ENCODE measurements at regions not wholly inside any gene's neighbourhood (a gene's known extent, or its start where the extent isn't known, plus 50 kb on each side); places are given as distances from the start of the nearest gene placed in this dataset.

DNA sequence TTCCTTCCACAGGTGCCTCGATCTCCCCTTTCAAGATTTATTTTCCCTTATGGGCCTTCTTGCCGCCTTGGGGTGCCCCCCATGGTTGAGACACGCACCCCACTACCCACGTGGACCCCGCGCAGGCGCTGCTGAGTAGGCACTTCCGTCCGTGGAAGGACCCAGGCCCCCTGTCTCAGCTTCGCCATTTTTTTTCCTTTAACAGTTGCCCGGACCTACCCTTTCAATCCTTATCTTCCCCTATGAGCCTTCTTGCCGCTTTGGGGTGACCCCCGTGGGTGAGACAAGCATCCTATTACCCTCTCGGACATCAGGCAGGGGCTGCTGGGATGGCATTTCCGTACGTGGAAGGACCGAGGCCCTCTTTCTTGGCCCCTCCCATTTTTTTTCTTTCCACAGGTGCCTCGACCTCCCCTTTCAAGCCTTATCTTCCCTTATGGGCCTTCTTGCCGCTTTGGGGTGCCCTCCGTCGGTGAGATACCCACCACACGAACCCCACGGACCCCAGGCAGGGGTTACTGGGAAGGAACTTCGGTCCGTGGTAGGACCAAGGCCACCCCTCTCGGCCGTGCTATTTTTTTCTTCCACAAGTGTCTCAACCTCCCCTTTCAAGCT is 268.2 kb downstream of the ALG10 start:
- in situ Hi-C loops (cut with MboI; ENCODE audit: low pct_unique_long_range_greater_than_20kb in 2 of 9, low sequenced_read_pairs in 9 of 9, unreplicated experiment in 9 of 9) = no loop called here
- WGBS, 10 experiments = 13 to 82% (median 70%) methylated on average over 3 to 13 of the region's 27 CpGs
- Histone ChIP-seq H3K4me3 (no peak overlapping the region), H3K4me1 (replicated peaks in 1 of 2) (no peaks in the 10 kb centered on the region), H3K27ac (no peak overlapping the region)
- ATAC-seq (replicated peaks in 6 of 8) = no peak

DNA sequence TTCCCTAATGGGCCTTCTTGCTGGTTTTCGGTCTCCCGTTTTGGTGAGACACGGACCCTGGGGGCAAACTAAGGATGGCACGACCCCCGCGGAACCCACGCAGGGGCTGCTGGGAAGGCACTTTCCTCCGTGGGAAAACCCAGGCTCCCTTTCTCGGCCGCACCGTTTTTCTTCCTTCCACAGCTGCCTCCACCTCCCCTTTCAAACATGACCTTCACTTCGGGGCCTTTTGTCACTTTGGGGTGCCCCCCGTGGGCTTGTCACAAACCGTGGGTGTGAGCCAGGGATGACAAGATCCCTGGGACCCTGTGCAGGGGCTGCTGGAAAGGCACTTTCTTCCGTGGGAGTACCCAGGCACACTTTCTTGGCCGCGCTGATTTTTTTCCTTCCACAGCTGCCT is 268.7 kb downstream of the ALG10 start:
- in situ Hi-C loops (cut with MboI; ENCODE audit: low pct_unique_long_range_greater_than_20kb in 2 of 9, low sequenced_read_pairs in 9 of 9, unreplicated experiment in 9 of 9) = no loop called here
- H3K27ac ChIP-seq = no peak overlapping the region
- no peak overlapping the region for H3K4me3 ChIP-seq
- WGBS, 10 experiments = 20 to 80% (median 69%) methylated on average over 1 to 10 of the region's 17 CpGs; no CpG with 5 or more reads in 5 of the 10 experiments
- ATAC-seq (replicated peaks in 6 of 8) = no peak
- no peaks in the 10 kb centered on the region for H3K4me1 ChIP-seq (replicated peaks in 1 of 2)

DNA sequence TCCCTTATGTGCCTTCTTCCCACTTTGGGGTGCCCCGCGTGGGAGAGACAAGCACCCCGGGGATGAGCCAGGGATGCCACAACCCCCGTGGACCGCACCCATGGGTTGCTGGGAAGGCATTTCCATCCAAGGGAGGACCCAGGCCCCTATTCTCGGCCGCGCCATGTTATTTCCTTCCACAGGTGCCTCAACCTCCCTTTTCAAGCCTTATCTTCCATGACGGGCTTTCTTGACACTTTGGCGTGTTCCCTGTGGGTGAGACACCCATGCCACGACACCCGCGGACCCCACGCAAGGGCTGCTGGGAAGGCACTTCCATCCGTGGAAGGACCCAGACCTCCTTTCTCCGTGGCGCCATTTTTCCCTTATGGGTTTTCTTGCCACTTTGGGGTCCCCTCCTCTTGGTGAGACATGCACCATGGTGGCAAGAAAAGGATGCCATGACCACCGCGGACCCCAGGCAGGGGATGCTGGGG is 269.2 kb downstream of the ALG10 start:
- WGBS, 10 experiments = 41 to 100% (median 78%) methylated on average over 1 to 18 of the region's 19 CpGs; no CpG with 5 or more reads in 1 of the 10 experiments
- ATAC-seq (replicated peaks in 6 of 8) = no peak
- in situ Hi-C loops (cut with MboI; ENCODE audit: low pct_unique_long_range_greater_than_20kb in 2 of 9, low sequenced_read_pairs in 9 of 9, unreplicated experiment in 9 of 9) = no loop called here
- no peaks in the 10 kb centered on the region for H3K4me1 ChIP-seq (replicated peaks in 1 of 2)
- no peak overlapping the region for H3K27ac ChIP-seq
- no peak overlapping the region for H3K4me3 ChIP-seq

DNA sequence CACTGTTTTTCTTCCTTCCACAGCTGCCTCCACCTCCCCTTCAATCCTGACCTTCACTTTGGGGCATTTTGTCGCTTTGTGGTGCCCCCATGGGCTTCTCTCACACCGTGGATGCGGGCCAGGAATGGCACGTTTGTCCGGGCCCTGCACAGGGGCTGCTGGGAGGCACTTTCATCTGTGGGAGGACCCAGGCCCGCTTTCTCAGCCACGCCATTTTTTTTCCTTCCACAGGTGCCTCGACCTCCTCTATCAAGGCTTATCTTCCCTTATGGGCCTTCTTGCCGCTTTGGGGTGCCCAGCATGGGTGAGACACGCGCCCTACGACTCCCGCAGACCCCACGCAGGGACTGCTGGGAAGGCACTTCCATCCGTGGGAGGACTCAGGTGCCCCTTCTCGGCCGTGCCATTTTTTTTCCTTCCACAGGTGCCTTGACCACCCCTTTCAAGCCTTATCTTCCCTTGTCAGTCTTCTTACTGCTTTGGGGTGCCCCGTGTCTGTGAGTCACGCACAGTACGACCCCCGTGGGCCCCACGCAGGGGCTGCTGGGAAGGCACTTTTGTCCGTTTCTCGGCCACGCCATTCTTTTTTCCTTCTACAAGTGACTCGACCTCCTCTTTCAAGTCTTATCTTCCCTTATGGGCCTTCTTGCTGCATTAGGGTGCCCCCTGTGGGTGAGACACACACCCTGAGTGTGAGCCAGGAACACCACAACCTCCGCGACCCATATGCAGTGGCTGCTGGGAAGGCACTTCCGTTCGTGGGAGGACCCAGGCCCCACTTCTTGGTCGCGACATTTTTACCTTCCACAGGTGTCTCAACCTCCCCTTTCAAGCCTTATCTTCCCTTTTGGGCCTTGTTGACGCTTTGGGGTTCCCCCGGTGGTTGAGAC is 270.7 kb downstream of the ALG10 start:
- no peaks in the 10 kb centered on the region for H3K4me1 ChIP-seq (replicated peaks in 1 of 2)
- in situ Hi-C loops (cut with MboI; ENCODE audit: low pct_unique_long_range_greater_than_20kb in 2 of 9, low sequenced_read_pairs in 9 of 9, unreplicated experiment in 9 of 9) = no loop called here

DNA sequence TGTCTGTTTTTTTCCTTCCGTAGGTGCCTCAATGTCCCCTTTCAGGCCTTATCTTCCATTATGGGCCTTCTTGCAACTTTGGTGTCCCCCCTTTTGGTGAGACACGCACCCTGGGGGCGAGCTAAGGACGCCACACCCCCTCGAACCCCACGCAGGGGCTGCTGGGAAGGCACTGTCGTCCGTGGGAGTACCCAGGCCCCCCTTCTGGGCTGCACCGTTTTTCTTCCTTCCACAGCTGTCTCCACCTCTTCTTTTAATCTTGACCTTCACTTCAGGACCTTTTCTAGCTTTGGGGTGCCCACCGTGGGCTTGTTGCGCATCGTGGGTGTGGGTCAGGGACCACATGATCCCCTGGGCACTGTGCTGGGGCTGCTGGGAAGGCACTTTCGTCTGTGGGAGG is 271.8 kb downstream of the ALG10 start:
- Histone ChIP-seq H3K4me3 (no peak overlapping the region), H3K27ac (no peak overlapping the region), H3K4me1 (replicated peaks in 1 of 2) (no peaks in the 10 kb centered on the region)
- no peak for ATAC-seq (replicated peaks in 6 of 8)
- 0 to 88% (median 57%) methylated on average over 1 to 4 of the region's 13 CpGs; no CpG with 5 or more reads in 6 of the 10 experiments for WGBS, 10 experiments
- in situ Hi-C loops (cut with MboI; ENCODE audit: low pct_unique_long_range_greater_than_20kb in 2 of 9, low sequenced_read_pairs in 9 of 9, unreplicated experiment in 9 of 9) = no loop called here

More for the DNA sequence above, 270.7 kb downstream of the ALG10 start:
- WGBS, 10 experiments = 20 to 92% (median 68%) methylated on average over 1 to 22 of the region's 34 CpGs; no CpG with 5 or more reads in 1 of the 10 experiments
- H3K4me3 ChIP-seq = no peak overlapping the region
- H3K27ac ChIP-seq = no peak overlapping the region
- ATAC-seq (replicated peaks in 6 of 8) = no peak

DNA sequence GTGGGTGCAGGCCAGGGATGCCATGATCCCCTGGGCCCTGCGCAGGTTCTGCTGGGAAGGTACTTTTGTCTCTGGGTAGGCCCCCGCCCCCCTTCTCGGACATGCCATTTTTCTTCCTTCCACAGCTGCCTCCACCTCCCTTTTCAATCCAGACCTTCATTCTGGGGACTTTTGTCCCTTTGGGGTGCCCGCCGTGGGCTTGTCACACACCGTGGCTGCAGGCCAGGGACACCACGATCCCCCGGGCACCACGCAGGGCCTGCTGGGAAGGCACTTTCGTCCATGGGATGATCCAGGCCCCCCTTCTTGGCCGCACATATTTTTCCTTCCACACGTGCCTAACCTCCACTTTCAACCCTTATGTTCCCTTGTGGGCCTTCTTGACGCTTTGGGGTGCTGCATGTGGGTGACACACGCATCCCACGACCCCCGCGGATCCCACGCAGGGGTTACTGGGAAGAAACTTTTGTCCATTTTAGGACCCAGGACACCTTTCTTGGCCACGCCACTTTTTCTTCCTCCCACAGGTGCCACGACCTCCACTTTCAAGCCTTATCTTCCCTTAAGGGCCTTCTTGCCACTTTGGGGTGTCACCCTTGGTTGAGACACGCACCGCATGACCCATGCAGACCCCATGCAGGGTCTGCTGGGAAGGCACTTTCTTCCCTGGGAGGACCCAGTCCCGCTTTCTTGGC is 272.5 kb downstream of the ALG10 start:
- no peak overlapping the region for H3K4me3 ChIP-seq
- WGBS, 10 experiments = 0 to 81% (median 37%) methylated on average over 1 to 11 of the region's 23 CpGs; no CpG with 5 or more reads in 3 of the 10 experiments
- no peak overlapping the region for H3K27ac ChIP-seq
- no peak for ATAC-seq (replicated peaks in 6 of 8)
- in situ Hi-C loops (cut with MboI; ENCODE audit: low pct_unique_long_range_greater_than_20kb in 2 of 9, low sequenced_read_pairs in 9 of 9, unreplicated experiment in 9 of 9) = no loop called here
- H3K4me1 ChIP-seq (replicated peaks in 1 of 2) = no peaks in the 10 kb centered on the region

DNA sequence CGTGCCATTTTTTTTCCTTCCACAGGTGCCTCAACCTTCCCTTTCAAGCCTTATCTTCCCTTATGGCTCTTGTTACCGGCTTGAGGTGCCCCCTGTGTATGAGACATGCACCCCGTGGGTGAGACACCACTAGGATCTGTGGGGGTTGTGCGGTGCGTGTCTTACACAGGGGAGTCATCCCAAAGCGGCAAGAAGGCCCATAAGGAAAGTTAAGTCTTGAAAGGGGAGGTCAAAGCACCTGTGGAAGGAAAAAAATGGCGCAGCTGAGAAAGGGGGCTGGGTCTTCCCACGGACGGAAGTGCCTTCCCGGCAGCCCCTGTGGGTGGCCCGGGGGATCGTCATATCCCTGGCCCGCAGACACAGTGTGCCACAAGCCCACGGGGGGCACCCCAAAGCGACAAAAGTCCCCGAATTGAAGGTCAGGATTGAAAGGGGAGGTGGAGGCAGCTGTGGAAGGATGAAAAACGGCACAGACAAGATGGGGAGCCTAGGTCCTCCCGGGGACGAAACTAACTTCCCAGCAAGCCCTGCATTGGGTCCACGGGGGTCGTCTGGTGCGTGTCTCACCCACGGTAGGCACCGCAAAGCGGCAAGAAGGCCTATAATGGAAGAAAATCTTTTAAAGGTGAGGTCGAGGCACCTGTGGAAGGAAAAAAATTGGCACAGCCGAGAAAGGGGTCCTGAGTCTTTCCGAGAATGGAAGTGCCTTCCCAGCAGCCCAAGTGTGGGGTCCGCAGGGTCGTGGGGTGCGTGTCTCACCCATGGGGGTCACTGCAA is 273.3 kb downstream of the ALG10 start:
- no peak overlapping the region for H3K27ac ChIP-seq
- ATAC-seq (replicated peaks in 6 of 8) = no peak
- in situ Hi-C loops (cut with MboI; ENCODE audit: low pct_unique_long_range_greater_than_20kb in 2 of 9, low sequenced_read_pairs in 9 of 9, unreplicated experiment in 9 of 9) = no loop called here
- 20 to 92% (median 63%) methylated on average over 1 to 21 of the region's 31 CpGs; no CpG with 5 or more reads in 1 of the 10 experiments for WGBS, 10 experiments
- no peaks in the 10 kb centered on the region for H3K4me1 ChIP-seq (replicated peaks in 1 of 2)
- no peak overlapping the region for H3K4me3 ChIP-seq

DNA sequence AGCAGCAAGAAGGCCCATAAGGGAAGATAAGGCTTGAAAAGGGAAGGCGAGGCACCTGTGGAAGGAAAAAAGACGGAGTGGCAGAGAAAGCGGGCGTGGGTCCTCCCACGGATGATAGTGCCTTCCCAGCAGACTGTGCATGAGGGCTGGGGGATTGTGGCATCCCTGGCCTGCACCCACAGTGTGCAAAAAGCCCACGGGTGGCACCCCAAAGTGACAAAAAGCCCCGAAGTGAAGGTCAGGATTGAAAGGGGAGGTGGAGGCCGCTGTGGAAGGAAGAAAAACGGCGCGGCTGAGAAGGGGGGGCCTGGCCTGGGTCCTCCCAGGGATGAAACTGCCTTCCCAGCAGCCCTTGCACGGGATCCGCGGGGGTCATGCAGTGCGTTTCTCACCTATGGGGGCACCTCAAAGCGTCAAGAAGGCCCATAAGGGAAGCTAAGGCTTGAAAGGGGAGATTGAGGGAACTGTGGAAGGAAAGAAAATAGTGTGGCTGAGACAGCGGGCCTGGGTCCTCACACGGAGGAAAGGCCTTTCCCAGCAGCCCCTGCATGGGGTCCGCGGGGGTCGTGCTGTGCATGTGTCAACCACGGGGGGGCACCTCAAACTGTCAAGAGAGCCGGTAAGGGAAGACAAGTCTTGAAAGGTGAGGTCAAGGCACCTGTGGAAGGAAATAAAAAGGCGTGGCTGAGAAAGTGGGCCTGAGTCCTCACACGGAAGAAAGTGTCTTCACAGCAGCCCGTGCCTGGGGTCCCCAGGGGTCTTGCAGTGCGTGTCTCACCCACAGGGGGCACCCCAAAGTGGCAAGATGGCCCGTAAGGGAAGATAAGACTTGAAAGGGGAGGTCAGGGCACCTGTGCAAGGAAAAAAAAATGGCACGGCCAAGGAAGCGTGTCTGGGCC is 274.1 kb downstream of the ALG10 start:
- WGBS, 10 experiments = 0 to 87% (median 61%) methylated on average over 1 to 12 of the region's 30 CpGs; no CpG with 5 or more reads in 3 of the 10 experiments
- no peak for ATAC-seq (replicated peaks in 6 of 8)
- Histone ChIP-seq H3K27ac (no peak overlapping the region), H3K4me1 (replicated peaks in 1 of 2) (no peaks in the 10 kb centered on the region), H3K4me3 (no peak overlapping the region)
- in situ Hi-C loops (cut with MboI; ENCODE audit: low pct_unique_long_range_greater_than_20kb in 2 of 9, low sequenced_read_pairs in 9 of 9, unreplicated experiment in 9 of 9) = no loop called here

DNA sequence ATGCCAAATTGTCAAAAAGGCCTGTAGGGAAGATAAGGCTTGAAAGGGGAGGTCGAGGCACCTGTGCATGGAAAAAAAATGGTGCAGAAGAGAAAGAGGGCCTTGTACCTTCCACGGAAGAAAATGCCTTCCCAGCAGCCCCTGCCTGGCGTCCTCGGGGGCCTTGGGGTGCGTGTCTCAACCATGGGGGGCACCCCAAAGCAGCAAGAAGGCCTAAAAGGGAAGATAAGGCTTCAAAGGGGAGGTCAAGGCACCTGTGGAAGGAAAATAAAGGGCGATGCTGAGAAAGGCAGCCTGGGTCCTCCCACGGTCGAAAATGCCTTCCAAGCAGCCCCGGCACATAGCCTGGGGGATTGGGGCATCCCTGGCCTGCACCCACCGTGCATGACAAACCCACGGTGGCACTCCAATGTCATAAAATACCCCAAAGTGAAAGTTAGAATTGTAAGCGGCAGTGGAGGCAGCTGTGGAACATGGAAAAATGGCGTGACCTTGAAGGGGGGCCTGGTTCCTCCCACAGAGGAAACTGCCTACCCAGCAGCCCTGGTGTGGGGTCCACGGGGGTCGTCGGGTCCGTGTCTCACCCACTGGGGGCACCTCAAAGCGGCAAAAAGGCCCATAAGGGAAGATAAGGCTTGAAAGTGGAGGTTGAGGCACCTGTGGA is 275.0 kb downstream of the ALG10 start:
- ATAC-seq (replicated peaks in 6 of 8) = no peak
- Histone ChIP-seq H3K4me3 (no peak overlapping the region), H3K4me1 (replicated peaks in 1 of 2) (no peaks in the 10 kb centered on the region), H3K27ac (no peak overlapping the region)
- WGBS, 10 experiments = 0 to 70% (median 41%) methylated on average over 1 to 10 of the region's 18 CpGs; no CpG with 5 or more reads in 3 of the 10 experiments
- in situ Hi-C loops (cut with MboI; ENCODE audit: low pct_unique_long_range_greater_than_20kb in 2 of 9, low sequenced_read_pairs in 9 of 9, unreplicated experiment in 9 of 9) = no loop called here

DNA sequence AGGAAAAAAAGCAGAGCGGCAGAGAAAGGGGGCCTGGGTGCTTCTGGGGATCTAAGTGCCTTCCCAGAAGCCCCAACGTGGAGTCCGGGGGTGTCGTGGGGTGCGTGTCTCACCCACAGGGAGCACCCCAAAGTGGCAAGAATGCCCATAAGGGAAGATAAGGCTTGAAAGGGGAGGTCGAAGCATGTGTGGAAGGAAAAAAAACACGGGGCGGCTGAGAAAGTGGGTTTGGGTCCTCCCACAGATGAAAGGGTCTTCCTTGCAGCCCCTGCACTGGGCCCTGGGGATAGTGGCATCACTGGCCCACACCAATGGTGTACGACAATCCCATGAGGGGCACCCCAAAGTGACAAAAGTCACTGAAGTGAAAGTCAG is 275.5 kb downstream of the ALG10 start:
- Histone ChIP-seq H3K4me3 (no peak overlapping the region), H3K4me1 (replicated peaks in 1 of 2) (no peaks in the 10 kb centered on the region), H3K27ac (no peak overlapping the region)
- no peak for ATAC-seq (replicated peaks in 6 of 8)
- 0 to 90% (median 26%) methylated on average over 1 to 8 of the region's 9 CpGs; no CpG with 5 or more reads in 4 of the 10 experiments for WGBS, 10 experiments
- in situ Hi-C loops (cut with MboI; ENCODE audit: low pct_unique_long_range_greater_than_20kb in 2 of 9, low sequenced_read_pairs in 9 of 9, unreplicated experiment in 9 of 9) = no loop called here

DNA sequence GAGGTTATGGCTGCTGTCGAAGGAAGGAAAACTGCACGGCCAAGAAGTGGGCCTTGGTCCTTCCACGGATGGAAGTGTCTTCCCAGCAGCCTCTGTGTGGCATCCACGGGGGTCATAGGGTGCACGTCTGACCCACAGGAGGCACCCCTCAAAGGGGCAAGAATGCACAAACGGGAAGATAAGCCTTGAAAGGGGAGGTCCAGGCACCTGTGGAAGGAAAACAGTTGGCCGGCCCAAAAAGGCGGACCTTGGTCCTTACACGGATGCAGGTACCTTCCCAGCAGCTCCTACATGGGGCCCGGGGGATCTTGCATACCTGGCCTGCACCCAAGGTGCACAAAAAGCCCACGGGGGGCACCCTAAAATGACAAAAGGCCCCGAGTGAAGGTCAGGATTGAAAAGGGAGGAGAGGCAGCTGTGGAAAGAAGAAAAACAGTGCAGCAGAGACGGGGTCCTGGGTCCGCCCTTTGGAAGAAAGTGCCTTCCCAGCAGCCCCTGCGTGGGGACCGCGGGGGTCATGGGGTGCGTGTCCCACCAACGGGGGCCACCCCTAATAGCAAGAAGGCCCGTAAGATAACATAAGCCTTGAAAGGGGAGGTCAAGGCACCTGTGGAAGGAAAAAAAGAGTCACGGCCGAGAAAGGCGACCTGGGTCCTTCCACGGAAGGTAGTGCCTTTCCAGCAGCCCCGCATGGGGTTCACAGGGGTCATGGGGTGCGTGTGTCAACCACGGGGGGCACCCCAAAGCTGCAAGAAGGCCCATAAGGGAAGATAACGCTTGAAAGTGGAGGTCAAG is 276.1 kb downstream of the ALG10 start:
- WGBS, 10 experiments = 26 to 100% (median 54%) methylated on average over 1 to 10 of the region's 28 CpGs; no CpG with 5 or more reads in 1 of the 10 experiments
- no peak for ATAC-seq (replicated peaks in 6 of 8)
- Histone ChIP-seq H3K27ac (no peak overlapping the region), H3K4me3 (no peak overlapping the region), H3K4me1 (replicated peaks in 1 of 2) (no peaks in the 10 kb centered on the region)
- in situ Hi-C loops (cut with MboI; ENCODE audit: low pct_unique_long_range_greater_than_20kb in 2 of 9, low sequenced_read_pairs in 9 of 9, unreplicated experiment in 9 of 9) = no loop called here

Measured in motor neuron (in vitro differentiated cells).